Neural cell (in vitro differentiated cells): ENCODE measurements at regions not wholly inside any gene's neighbourhood (a gene's known extent, or its start where the extent isn't known, plus 50 kb on each side); places are given as distances from the start of the nearest gene placed in this dataset.

Experiments
- EP300 ChIP-seq: fragments of 450-650 bp; conservative IDR thresholded peaks from 2 replicates; pipeline ENCODE4 v1.6.1; 2014; ENCODE audit warnings: antibody characterized with exemption, mild to moderate bottlenecking, moderate library complexity; ENCODE audit not compliant: poor library complexity, severe bottlenecking
- EZH2 ChIP-seq: fragments of 200-600, 300-800 bp; shearing (Covaris generic), sonication (generic); IDR thresholded peaks from 2 replicates; pipeline ENCODE4 v1.6.1; 2014; ENCODE audit warnings: antibody characterized with exemption, low read length, borderline replicate concordance, mild to moderate bottlenecking; ENCODE audit not compliant: insufficient read depth, poor library complexity, severe bottlenecking
- TF ChIP-seq, protein P1 (sequence below): fragments of 450-650 bp; IDR thresholded peaks from 2 replicates; pipeline ENCODE4 v1.5.1; 2014; ENCODE audit warnings: antibody characterized with exemption, mild to moderate bottlenecking, moderate library complexity; ENCODE audit not compliant: poor library complexity, severe bottlenecking
- TF ChIP-seq, protein P2 (sequence below): IDR thresholded peaks from 2 replicates; pipeline ENCODE4 v1.6.1; 2012; ENCODE audit warnings: borderline replicate concordance

DNA sequence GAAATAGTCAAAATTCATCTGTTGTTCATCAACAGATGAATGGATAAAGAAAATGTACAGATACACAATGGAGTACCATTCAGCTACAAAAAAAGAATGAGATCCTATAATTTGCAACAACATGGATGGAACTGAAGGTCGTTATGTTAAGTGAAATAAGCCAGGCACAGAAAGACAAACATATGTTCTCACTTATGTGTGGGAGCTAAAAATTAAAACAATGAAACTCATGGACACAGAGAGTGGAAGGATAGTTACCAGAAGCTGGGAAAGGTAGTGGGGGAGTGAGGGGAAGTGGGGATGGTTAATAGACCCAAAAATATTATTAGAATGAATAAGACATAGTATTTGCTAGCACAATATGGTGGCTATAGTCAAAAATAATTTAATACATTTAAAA is 70.0 kb upstream of the KCNMA1 start:
- TF ChIP-seq, protein P1, sequence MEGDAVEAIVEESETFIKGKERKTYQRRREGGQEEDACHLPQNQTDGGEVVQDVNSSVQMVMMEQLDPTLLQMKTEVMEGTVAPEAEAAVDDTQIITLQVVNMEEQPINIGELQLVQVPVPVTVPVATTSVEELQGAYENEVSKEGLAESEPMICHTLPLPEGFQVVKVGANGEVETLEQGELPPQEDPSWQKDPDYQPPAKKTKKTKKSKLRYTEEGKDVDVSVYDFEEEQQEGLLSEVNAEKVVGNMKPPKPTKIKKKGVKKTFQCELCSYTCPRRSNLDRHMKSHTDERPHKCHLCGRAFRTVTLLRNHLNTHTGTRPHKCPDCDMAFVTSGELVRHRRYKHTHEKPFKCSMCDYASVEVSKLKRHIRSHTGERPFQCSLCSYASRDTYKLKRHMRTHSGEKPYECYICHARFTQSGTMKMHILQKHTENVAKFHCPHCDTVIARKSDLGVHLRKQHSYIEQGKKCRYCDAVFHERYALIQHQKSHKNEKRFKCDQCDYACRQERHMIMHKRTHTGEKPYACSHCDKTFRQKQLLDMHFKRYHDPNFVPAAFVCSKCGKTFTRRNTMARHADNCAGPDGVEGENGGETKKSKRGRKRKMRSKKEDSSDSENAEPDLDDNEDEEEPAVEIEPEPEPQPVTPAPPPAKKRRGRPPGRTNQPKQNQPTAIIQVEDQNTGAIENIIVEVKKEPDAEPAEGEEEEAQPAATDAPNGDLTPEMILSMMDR, result no peak
- TF ChIP-seq, protein P2, sequence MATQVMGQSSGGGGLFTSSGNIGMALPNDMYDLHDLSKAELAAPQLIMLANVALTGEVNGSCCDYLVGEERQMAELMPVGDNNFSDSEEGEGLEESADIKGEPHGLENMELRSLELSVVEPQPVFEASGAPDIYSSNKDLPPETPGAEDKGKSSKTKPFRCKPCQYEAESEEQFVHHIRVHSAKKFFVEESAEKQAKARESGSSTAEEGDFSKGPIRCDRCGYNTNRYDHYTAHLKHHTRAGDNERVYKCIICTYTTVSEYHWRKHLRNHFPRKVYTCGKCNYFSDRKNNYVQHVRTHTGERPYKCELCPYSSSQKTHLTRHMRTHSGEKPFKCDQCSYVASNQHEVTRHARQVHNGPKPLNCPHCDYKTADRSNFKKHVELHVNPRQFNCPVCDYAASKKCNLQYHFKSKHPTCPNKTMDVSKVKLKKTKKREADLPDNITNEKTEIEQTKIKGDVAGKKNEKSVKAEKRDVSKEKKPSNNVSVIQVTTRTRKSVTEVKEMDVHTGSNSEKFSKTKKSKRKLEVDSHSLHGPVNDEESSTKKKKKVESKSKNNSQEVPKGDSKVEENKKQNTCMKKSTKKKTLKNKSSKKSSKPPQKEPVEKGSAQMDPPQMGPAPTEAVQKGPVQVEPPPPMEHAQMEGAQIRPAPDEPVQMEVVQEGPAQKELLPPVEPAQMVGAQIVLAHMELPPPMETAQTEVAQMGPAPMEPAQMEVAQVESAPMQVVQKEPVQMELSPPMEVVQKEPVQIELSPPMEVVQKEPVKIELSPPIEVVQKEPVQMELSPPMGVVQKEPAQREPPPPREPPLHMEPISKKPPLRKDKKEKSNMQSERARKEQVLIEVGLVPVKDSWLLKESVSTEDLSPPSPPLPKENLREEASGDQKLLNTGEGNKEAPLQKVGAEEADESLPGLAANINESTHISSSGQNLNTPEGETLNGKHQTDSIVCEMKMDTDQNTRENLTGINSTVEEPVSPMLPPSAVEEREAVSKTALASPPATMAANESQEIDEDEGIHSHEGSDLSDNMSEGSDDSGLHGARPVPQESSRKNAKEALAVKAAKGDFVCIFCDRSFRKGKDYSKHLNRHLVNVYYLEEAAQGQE, result no peak
- no peak for TF ChIP-seq EZH2
- no peak for TF ChIP-seq EP300
